ENCODE measurements at regions not wholly inside any gene's neighbourhood (a gene's known extent, or its start where the extent isn't known, plus 50 kb on each side); places are given as distances from the start of the nearest gene placed in this dataset.

GRCh38 chr12:116392061-116392460, 114.6 kb upstream of the MED13L start:
- DNase-seq (ENCODE audit: low read depth in 2 of 2) = peak in 1 of 2 donors; percentile 28
- no peaks in the 10 kb centered on the region for H3K9me3 ChIP-seq (ENCODE audit: control insufficient read depth, insufficient read depth, low read depth, low read length)
- H3K79me2 ChIP-seq (ENCODE audit: control insufficient read depth, insufficient read depth, low read length) = no peaks in the 10 kb centered on the region
- H4K20me1 ChIP-seq (ENCODE audit: control insufficient read depth, extremely low read depth, insufficient read depth, low read length) = no peaks in the 10 kb centered on the region
- H3K27ac ChIP-seq (ENCODE audit: insufficient read depth, low read length) = no peak overlapping the region
- TF ChIP-seq CTCF (conservative IDR thresholded peaks at IDR 0.05 in 1 of 2, IDR thresholded peaks at IDR 0.05 in 1 of 2; ENCODE audit: low read depth in 1 of 2, low read length in 2 of 2) (no peak), EZH2 (IDR thresholded peaks at IDR 0.05; ENCODE audit: low read length, missing control alignments) (no peak)
- H3K4me2 ChIP-seq (ENCODE audit: extremely low read depth, insufficient read depth, low read length) = peak overlapping the region; percentile 23
- H2AFZ ChIP-seq (ENCODE audit: low read length) = no peak overlapping the region
- H3K4me3 ChIP-seq (replicated peaks in 1 of 4; ENCODE audit: control extremely low read depth in 1 of 4, insufficient read depth in 1 of 4, low read depth in 3 of 4, low read length in 4 of 4) = no peak overlapping the region
- H3K9ac ChIP-seq (ENCODE audit: insufficient read depth, low read length) = no peak overlapping the region
- H3K36me3 ChIP-seq (ENCODE audit: control insufficient read depth, insufficient read depth, low read length) = no peaks in the 10 kb centered on the region
- peaks cover 18% of the 10 kb centered on the region for H3K4me1 ChIP-seq (ENCODE audit: control insufficient read depth, extremely low read depth, insufficient read depth, low read length)
- H3K27me3 ChIP-seq (ENCODE audit: control insufficient read depth, insufficient read depth, low read length) = no peaks in the 10 kb centered on the region

GRCh38 chr12:116393255-116393654, 115.8 kb upstream of the MED13L start:
- H3K27ac ChIP-seq (ENCODE audit: insufficient read depth, low read length) = no peak overlapping the region
- no peaks in the 10 kb centered on the region for H4K20me1 ChIP-seq (ENCODE audit: control insufficient read depth, extremely low read depth, insufficient read depth, low read length)
- H3K4me1 ChIP-seq (ENCODE audit: control insufficient read depth, extremely low read depth, insufficient read depth, low read length) = peaks cover 18% of the 10 kb centered on the region
- no peaks in the 10 kb centered on the region for H3K9me3 ChIP-seq (ENCODE audit: control insufficient read depth, insufficient read depth, low read depth, low read length)
- H3K79me2 ChIP-seq (ENCODE audit: control insufficient read depth, insufficient read depth, low read length) = no peaks in the 10 kb centered on the region
- no peaks in the 10 kb centered on the region for H3K36me3 ChIP-seq (ENCODE audit: control insufficient read depth, insufficient read depth, low read length)
- H3K4me3 ChIP-seq (replicated peaks in 1 of 4; ENCODE audit: control extremely low read depth in 1 of 4, insufficient read depth in 1 of 4, low read depth in 3 of 4, low read length in 4 of 4) = no peak overlapping the region
- no peak overlapping the region for H3K4me2 ChIP-seq (ENCODE audit: extremely low read depth, insufficient read depth, low read length)
- H3K27me3 ChIP-seq (ENCODE audit: control insufficient read depth, insufficient read depth, low read length) = no peaks in the 10 kb centered on the region
- DNase-seq (ENCODE audit: low read depth in 2 of 2) = no peak
- no peak overlapping the region for H3K9ac ChIP-seq (ENCODE audit: insufficient read depth, low read length)
- no peak overlapping the region for H2AFZ ChIP-seq (ENCODE audit: low read length)
- TF ChIP-seq CTCF (conservative IDR thresholded peaks at IDR 0.05 in 1 of 2, IDR thresholded peaks at IDR 0.05 in 1 of 2; ENCODE audit: low read depth in 1 of 2, low read length in 2 of 2) (no peak), EZH2 (IDR thresholded peaks at IDR 0.05; ENCODE audit: low read length, missing control alignments) (no peak)

- H3K36me3 ChIP-seq (ENCODE audit: control insufficient read depth, insufficient read depth, low read length) = no peaks in the 10 kb centered on the region
- no peak overlapping the region for H3K27ac ChIP-seq (ENCODE audit: insufficient read depth, low read length)
- DNase-seq (ENCODE audit: low read depth in 2 of 2) = no peak
- H3K4me3 ChIP-seq (replicated peaks in 1 of 4; ENCODE audit: control extremely low read depth in 1 of 4, insufficient read depth in 1 of 4, low read depth in 3 of 4, low read length in 4 of 4) = no peak overlapping the region
- H3K4me1 ChIP-seq (ENCODE audit: control insufficient read depth, extremely low read depth, insufficient read depth, low read length) = peaks cover 18% of the 10 kb centered on the region
- no peak for TF ChIP-seq EZH2 (IDR thresholded peaks at IDR 0.05; ENCODE audit: low read length, missing control alignments)
- no peak for TF ChIP-seq CTCF (conservative IDR thresholded peaks at IDR 0.05 in 1 of 2, IDR thresholded peaks at IDR 0.05 in 1 of 2; ENCODE audit: low read depth in 1 of 2, low read length in 2 of 2)
- no peaks in the 10 kb centered on the region for H4K20me1 ChIP-seq (ENCODE audit: control insufficient read depth, extremely low read depth, insufficient read depth, low read length)
- no peaks in the 10 kb centered on the region for H3K79me2 ChIP-seq (ENCODE audit: control insufficient read depth, insufficient read depth, low read length)
- H3K27me3 ChIP-seq (ENCODE audit: control insufficient read depth, insufficient read depth, low read length) = no peaks in the 10 kb centered on the region
- no peak overlapping the region for H3K9ac ChIP-seq (ENCODE audit: insufficient read depth, low read length)
- no peaks in the 10 kb centered on the region for H3K9me3 ChIP-seq (ENCODE audit: control insufficient read depth, insufficient read depth, low read depth, low read length)
- H2AFZ ChIP-seq (ENCODE audit: low read length) = no peak overlapping the region
- no peak overlapping the region for H3K4me2 ChIP-seq (ENCODE audit: extremely low read depth, insufficient read depth, low read length)
Measured at GRCh38 chr12:116393859-116394650, 116.6 kb upstream of the MED13L start.

Measured in fibroblast of lung (primary cell).